ENCODE measurements at regions not wholly inside any gene's neighbourhood (a gene's known extent, or its start where the extent isn't known, plus 50 kb on each side); places are given as distances from the start of the nearest gene placed in this dataset.

- no peak for DNase-seq
Observed at GRCh38 chr1:106498238-106498637, 558.2 kb upstream of the PRMT6 start.

GRCh38 chr1:106502659-106503058 is 553.8 kb upstream of the PRMT6 start:
- DNase-seq, result no peak

GRCh38 chr1:106515375-106515774 is 541.1 kb upstream of the PRMT6 start:
- DNase-seq, result no peak

- no peak for DNase-seq
Observed at GRCh38 chr1:106517224-106517623, 539.2 kb upstream of the PRMT6 start.

- no peak for DNase-seq
Observed at GRCh38 chr1:106523497-106523896, 533.0 kb upstream of the PRMT6 start.

GRCh38 chr1:106524631-106525030 is 531.8 kb upstream of the PRMT6 start:
- DNase-seq, result no peak

- no peak for DNase-seq
Observed at GRCh38 chr1:106526650-106527049, 529.8 kb upstream of the PRMT6 start.

GRCh38 chr1:106534612-106535011 is 521.9 kb upstream of the PRMT6 start:
- DNase-seq, result no peak

GRCh38 chr1:106536741-106537140 is 519.7 kb upstream of the PRMT6 start:
- no peak for DNase-seq

GRCh38 chr1:106548726-106549125 is 507.7 kb upstream of the PRMT6 start:
- DNase-seq, result no peak

- no peak for DNase-seq
Observed at GRCh38 chr1:106554294-106554693, 502.2 kb upstream of the PRMT6 start.

- no peak for DNase-seq
Observed at GRCh38 chr1:106555571-106555970, 500.9 kb upstream of the PRMT6 start.

GRCh38 chr1:106564192-106564591 is 492.3 kb upstream of the PRMT6 start:
- no peak for DNase-seq

GRCh38 chr1:106568201-106568974 is 488.1 kb upstream of the PRMT6 start:
- DNase-seq, result no peak

GRCh38 chr1:106571109-106571508 is 485.4 kb upstream of the PRMT6 start:
- no peak for DNase-seq

GRCh38 chr1:106584107-106584506 is 472.4 kb upstream of the PRMT6 start:
- no peak for DNase-seq

- no peak for DNase-seq
Observed at GRCh38 chr1:106584676-106585075, 471.8 kb upstream of the PRMT6 start.

GRCh38 chr1:106600626-106601025 is 455.8 kb upstream of the PRMT6 start:
- no peak for DNase-seq

- DNase-seq, result no peak
Observed at GRCh38 chr1:106603616-106604015, 452.9 kb upstream of the PRMT6 start.

- DNase-seq, result no peak
Observed at GRCh38 chr1:106608841-106609240, 447.6 kb upstream of the PRMT6 start.

- no peak for DNase-seq
Observed at GRCh38 chr1:106613068-106613467, 443.4 kb upstream of the PRMT6 start.

GRCh38 chr1:106613861-106614260 is 442.6 kb upstream of the PRMT6 start:
- DNase-seq, result no peak

- no peak for DNase-seq
Observed at GRCh38 chr1:106615473-106615872, 441.0 kb upstream of the PRMT6 start.

GRCh38 chr1:106619080-106619826 is 437.2 kb upstream of the PRMT6 start:
- no peak for DNase-seq

- no peak for DNase-seq
Observed at GRCh38 chr1:106619827-106620134, 436.7 kb upstream of the PRMT6 start.

Measured in T-helper 1 cell (primary cell).